ENCODE measurements at regions not wholly inside any gene's neighbourhood (a gene's known extent, or its start where the extent isn't known, plus 50 kb on each side); places are given as distances from the start of the nearest gene placed in this dataset.

GRCh38 chr4:12538162-12538561 is 946.0 kb downstream of the RAB28 start:
- no peak overlapping the region for H3K9ac ChIP-seq (ENCODE audit: low read length)
- H3K36me3 ChIP-seq (ENCODE audit: insufficient read depth, low read length), result no peaks in the 10 kb centered on the region
- TF ChIP-seq POLR2AphosphoS5 (IDR thresholded peaks at IDR 0.05) (no peak), TAF1 (IDR thresholded peaks at IDR 0.05; ENCODE audit: low read depth) (no peak), MXI1 (conservative IDR thresholded peaks at IDR 0.05; ENCODE audit: poor library complexity, severe bottlenecking) (no peak), SMC3 (conservative IDR thresholded peaks at IDR 0.05; ENCODE audit: poor library complexity) (no peak), RAD21 (conservative IDR thresholded peaks at IDR 0.05) (no peak), EP300 (conservative IDR thresholded peaks at IDR 0.05; ENCODE audit: poor library complexity, severe bottlenecking) (no peak), EZH2 (IDR thresholded peaks at IDR 0.05; ENCODE audit: borderline replicate concordance, insufficient read depth, low read length, poor library complexity, severe bottlenecking) (no peak)
- TF ChIP-seq, protein P1, sequence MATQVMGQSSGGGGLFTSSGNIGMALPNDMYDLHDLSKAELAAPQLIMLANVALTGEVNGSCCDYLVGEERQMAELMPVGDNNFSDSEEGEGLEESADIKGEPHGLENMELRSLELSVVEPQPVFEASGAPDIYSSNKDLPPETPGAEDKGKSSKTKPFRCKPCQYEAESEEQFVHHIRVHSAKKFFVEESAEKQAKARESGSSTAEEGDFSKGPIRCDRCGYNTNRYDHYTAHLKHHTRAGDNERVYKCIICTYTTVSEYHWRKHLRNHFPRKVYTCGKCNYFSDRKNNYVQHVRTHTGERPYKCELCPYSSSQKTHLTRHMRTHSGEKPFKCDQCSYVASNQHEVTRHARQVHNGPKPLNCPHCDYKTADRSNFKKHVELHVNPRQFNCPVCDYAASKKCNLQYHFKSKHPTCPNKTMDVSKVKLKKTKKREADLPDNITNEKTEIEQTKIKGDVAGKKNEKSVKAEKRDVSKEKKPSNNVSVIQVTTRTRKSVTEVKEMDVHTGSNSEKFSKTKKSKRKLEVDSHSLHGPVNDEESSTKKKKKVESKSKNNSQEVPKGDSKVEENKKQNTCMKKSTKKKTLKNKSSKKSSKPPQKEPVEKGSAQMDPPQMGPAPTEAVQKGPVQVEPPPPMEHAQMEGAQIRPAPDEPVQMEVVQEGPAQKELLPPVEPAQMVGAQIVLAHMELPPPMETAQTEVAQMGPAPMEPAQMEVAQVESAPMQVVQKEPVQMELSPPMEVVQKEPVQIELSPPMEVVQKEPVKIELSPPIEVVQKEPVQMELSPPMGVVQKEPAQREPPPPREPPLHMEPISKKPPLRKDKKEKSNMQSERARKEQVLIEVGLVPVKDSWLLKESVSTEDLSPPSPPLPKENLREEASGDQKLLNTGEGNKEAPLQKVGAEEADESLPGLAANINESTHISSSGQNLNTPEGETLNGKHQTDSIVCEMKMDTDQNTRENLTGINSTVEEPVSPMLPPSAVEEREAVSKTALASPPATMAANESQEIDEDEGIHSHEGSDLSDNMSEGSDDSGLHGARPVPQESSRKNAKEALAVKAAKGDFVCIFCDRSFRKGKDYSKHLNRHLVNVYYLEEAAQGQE (IDR thresholded peaks at IDR 0.05; ENCODE audit: borderline replicate concordance), result no peak
- TF ChIP-seq, protein P2, sequence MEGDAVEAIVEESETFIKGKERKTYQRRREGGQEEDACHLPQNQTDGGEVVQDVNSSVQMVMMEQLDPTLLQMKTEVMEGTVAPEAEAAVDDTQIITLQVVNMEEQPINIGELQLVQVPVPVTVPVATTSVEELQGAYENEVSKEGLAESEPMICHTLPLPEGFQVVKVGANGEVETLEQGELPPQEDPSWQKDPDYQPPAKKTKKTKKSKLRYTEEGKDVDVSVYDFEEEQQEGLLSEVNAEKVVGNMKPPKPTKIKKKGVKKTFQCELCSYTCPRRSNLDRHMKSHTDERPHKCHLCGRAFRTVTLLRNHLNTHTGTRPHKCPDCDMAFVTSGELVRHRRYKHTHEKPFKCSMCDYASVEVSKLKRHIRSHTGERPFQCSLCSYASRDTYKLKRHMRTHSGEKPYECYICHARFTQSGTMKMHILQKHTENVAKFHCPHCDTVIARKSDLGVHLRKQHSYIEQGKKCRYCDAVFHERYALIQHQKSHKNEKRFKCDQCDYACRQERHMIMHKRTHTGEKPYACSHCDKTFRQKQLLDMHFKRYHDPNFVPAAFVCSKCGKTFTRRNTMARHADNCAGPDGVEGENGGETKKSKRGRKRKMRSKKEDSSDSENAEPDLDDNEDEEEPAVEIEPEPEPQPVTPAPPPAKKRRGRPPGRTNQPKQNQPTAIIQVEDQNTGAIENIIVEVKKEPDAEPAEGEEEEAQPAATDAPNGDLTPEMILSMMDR (IDR thresholded peaks at IDR 0.05; ENCODE audit: poor library complexity, severe bottlenecking), result no peak
- no peak overlapping the region for H2AFZ ChIP-seq (ENCODE audit: low read depth, low read length)
- no peaks in the 10 kb centered on the region for H3F3A ChIP-seq (ENCODE audit: insufficient read depth, low read length, poor library complexity, severe bottlenecking)
- H3K27me3 ChIP-seq (ENCODE audit: insufficient read depth, low read depth, low read length), result no peaks in the 10 kb centered on the region
- no peaks in the 10 kb centered on the region for H3K9me2 ChIP-seq (ENCODE audit: insufficient read depth, low read length)
- no peak overlapping the region for H3K4me2 ChIP-seq (ENCODE audit: low read length)
- no peak overlapping the region for H3K27ac ChIP-seq (ENCODE audit: low read length)
- no peak overlapping the region for H3K4me3 ChIP-seq (ENCODE audit: low read length)
- H3K9me3 ChIP-seq (ENCODE audit: low read length), result no peaks in the 10 kb centered on the region
- no peaks in the 10 kb centered on the region for H3K79me2 ChIP-seq (replicated peaks; ENCODE audit: insufficient read depth, low read length)
- H4K20me1 ChIP-seq (ENCODE audit: insufficient read depth), result no peaks in the 10 kb centered on the region

DNA sequence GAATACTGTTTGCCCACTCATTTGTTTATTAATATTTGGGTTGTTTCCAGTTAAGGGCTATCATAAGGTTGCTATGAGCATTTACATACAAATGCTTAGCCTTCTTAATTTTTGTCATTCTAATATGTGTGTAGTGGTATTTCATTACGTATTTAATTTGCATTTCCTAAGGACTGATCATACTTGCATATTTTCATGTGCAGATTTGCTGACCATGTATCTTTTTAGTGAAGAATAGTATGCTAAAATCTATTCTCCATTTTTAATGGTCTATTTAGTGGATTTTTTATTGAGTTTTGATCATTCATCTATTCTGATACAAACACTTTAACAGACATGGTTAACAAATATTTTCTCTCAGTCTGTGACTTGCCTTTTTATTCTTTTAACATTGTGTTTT is 949.5 kb downstream of the RAB28 start:
- Histone ChIP-seq H2AFZ (ENCODE audit: low read depth, low read length) (no peak overlapping the region), H3K36me3 (ENCODE audit: insufficient read depth, low read length) (no peaks in the 10 kb centered on the region), H3K9me2 (ENCODE audit: insufficient read depth, low read length) (no peaks in the 10 kb centered on the region), H3K4me2 (ENCODE audit: low read length) (no peak overlapping the region), H3F3A (ENCODE audit: insufficient read depth, low read length, poor library complexity, severe bottlenecking) (no peaks in the 10 kb centered on the region), H3K27me3 (ENCODE audit: insufficient read depth, low read depth, low read length) (no peaks in the 10 kb centered on the region), H3K27ac (ENCODE audit: low read length) (no peak overlapping the region), H3K9ac (ENCODE audit: low read length) (no peak overlapping the region), H4K20me1 (ENCODE audit: insufficient read depth) (no peaks in the 10 kb centered on the region), H3K4me3 (ENCODE audit: low read length) (no peak overlapping the region), H3K79me2 (replicated peaks; ENCODE audit: insufficient read depth, low read length) (no peaks in the 10 kb centered on the region), H3K9me3 (ENCODE audit: low read length) (no peaks in the 10 kb centered on the region)
- TF ChIP-seq, protein P1 (IDR thresholded peaks at IDR 0.05; ENCODE audit: borderline replicate concordance), result no peak
- TF ChIP-seq MXI1 (conservative IDR thresholded peaks at IDR 0.05; ENCODE audit: poor library complexity, severe bottlenecking) (no peak), POLR2AphosphoS5 (IDR thresholded peaks at IDR 0.05) (no peak), RAD21 (conservative IDR thresholded peaks at IDR 0.05) (no peak), EZH2 (IDR thresholded peaks at IDR 0.05; ENCODE audit: borderline replicate concordance, insufficient read depth, low read length, poor library complexity, severe bottlenecking) (no peak), SMC3 (conservative IDR thresholded peaks at IDR 0.05; ENCODE audit: poor library complexity) (no peak), TAF1 (IDR thresholded peaks at IDR 0.05; ENCODE audit: low read depth) (no peak), EP300 (conservative IDR thresholded peaks at IDR 0.05; ENCODE audit: poor library complexity, severe bottlenecking) (no peak)
- TF ChIP-seq, protein P2 (IDR thresholded peaks at IDR 0.05; ENCODE audit: poor library complexity, severe bottlenecking), result no peak
